Stimulated activated CD4-positive, alpha-beta T cell treated with anti-CD3 and anti-CD28 coated beads, Interleukin-1b, Interleukin-23, amount 100 ng/mL, for 48 hours (primary cell): ENCODE measurements at regions not wholly inside any gene's neighbourhood (a gene's known extent, or its start where the extent isn't known, plus 50 kb on each side); places are given as distances from the start of the nearest gene placed in this dataset.
"Not testable (repeated sequence)": the region's sequence is repeated elsewhere in the genome, so short reads cannot be mapped to it uniquely, and the experiment has no call there.

ENCODE experiments used
- DNase-seq: peaks from one replicate; pipeline ENCODE4 v3.0.0-alpha.2; 2020

GRCh38 chr10:3570131-3570729, 214.8 kb downstream of the KLF6 start:
- no peak for DNase-seq

GRCh38 chr10:3568983-3569382, 216.0 kb downstream of the KLF6 start:
- no peak for DNase-seq

- no peak for DNase-seq
These were observed 216.6 kb downstream of the KLF6 start for GRCh38 chr10:3568392-3568791.

DNA sequence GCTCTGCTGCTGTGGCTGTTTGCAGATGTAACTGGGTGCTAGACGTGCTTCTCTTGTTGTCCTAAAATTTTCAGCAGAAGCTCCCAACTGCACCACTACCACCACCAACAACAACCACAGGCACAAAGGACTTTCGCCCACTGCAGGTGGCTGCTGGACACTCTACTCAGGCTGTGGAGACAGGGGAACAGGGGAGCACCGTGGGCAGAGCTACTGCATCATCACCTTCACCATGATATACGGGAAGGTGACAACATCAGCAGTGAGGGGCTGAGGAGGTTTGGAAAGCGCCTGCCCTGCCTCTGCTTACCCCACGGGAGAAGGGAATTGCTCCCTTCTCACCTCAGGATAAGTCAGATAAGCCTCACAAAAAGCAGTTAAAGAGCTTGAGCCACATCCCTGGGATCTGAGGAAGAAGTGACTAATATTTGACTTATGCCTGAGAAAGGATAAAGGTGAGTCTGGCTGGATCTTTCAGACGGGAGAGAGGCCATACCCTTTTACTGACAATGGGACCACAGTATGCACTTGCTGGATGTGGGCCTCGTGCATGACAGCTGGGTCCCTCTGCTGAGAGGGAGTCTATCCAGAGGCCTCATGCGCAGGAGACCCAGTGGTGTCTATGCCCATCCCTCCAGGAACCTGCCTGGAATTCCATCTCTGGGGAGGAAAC, 217.6 kb downstream of the KLF6 start:
- no peak for DNase-seq

GRCh38 chr10:3566627-3567026, 218.4 kb downstream of the KLF6 start:
- DNase-seq, result no peak

DNA sequence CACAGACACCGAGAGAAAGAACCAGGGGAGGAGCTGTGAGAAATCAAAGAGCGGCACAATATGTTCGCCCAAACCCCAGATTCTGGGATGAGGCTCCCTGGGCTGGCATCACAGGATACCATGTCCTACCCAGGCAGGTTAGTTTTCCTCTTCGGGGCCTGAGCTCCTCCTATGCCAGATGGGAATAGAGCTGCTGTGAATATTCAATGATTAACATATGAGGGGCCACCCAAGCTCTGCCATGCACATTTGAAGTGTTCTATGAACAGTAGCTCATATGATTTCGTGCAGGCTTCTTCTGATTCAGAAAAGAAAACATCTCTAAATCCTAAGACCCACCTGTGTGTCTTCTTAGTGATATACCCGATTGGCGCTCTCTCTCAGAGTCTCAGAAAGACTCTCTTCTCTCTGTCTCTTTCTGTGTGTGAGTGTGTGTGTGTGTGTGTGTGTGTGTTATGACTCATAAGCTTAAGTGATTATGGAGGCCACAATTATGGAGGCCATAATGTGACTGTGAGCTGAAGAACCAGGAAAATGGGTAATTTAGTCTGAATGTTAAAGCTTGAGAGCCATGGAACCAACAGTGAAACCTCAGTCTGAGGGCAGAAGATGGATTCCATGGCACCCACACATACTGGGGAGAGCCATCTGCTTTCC, 220.5 kb downstream of the KLF6 start:
- no peak for DNase-seq

DNA sequence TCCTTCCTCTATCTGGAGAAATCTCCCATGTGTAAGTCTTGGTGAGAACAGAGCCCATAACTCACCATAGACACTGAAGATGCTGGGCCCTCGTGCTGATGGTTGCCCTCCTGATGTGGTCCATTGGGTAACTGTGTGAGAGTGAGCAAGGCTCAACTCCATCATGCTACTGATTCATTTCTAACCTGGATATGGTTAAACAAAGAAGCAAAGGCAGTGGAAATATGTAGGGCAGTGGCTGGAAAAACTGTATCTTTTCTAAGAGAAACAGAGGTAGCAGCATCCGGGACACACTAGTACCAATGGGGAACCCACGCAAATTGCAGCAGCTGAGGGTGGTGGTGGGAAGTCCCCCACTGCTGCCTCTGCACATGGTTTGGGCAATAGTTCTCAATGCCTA, 221.7 kb downstream of the KLF6 start:
- DNase-seq, result peak; percentile 63

DNA sequence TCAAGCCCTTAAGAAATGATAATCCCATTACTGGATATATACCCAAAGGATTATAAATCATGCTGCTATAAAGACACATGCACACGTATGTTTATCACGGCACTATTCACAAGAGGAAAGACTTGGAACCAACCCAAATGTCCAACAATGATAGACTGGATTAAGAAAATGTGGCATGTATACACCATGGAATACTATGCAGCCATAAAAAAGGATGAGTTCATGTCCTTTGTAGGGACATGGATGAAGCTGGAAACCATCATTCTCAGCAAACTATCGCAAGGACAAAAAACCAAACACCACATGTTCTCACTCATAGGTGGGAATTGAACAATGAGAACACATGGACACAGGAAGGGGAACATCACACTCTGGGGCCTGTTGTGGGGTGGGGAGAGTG, 224.4 kb downstream of the KLF6 start:
- not testable (repeated sequence) for DNase-seq

- DNase-seq, result no peak
These were observed 225.5 kb downstream of the KLF6 start for GRCh38 chr10:3559527-3559926.

- no peak for DNase-seq
These were observed 226.0 kb downstream of the KLF6 start for GRCh38 chr10:3559011-3559410.

DNA sequence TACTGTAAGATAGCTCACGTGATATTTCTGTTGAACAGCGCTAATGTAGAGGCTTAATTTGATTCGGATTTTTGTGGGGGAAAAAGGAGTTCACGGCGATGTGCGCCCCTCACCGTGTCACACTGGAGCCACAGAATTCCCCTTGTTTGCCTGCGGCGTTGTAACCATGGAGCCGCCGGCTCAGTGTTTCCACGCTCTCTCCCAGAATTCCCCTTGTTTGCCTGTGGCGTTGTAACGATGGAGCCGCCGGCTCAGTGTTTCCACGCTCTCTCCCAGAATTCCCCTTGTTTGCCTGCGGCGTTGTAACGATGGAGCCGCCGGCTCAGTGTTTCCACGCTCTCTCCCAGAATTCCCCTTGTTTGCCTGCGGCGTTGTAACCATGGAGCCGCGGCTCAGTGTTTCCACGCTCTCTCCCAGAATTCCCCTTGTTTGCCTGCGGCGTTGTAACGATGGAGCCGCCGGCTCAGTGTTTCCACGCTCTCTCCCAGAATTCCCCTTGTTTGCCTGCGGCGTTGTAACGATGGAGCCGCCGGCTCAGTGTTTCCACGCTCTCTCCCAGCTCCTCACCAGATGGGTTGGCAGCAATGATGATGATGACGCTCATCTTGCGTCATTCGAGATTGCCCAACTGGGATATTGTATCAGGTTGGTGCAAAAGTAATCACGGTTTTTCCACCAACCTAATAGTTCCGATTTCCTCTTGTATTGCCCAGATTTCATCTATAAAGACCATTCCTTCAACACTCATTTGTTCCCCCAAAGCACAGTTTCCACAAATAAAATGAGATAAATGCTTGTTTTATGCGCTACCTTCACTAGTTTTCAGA, 228.6 kb downstream of the KLF6 start:
- not testable (repeated sequence) for DNase-seq

DNA sequence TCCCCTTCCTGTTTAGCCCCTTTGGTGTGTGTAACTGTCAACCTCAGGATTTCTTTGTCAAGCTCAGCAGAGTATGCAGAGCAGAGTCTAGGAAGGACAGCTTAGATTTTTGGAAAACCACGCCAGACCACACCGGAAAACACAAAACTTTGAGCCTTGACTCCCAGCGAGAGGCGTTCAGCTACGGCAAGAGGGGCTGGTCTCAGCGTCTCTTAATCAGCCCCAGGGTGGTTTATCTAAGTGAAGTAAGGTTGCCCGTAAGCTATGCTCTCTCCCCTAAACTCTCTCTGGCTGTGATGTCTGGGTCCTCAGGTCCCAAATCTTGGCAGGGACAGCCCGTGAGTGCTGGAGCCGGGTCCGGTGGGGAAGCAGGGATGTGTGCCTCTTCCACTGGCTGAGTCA, 230.9 kb downstream of the KLF6 start:
- no peak for DNase-seq

GRCh38 chr10:3552281-3552680, 232.7 kb downstream of the KLF6 start:
- no peak for DNase-seq

DNA sequence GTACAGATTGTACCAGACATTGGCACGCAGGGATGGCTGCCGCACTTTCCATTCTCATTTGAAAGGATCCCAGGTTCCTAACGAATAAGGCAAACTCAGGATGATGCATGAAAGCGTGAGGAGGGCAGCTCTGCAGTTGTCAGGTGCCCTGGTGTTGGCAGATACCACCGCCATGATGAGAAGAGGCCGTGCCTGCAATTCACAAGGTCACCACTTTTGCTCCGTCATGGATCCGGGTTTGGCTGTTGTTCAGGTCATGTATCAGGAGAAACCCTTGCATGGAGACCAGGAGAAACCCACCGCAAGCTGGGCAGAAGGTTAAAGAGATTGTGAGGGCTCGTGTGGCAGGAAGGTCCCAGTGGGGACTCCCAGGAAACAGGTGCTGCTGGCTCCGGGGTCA, 233.2 kb downstream of the KLF6 start:
- DNase-seq, result no peak

GRCh38 chr10:3549118-3549517, 235.9 kb downstream of the KLF6 start:
- DNase-seq, result no peak

DNA sequence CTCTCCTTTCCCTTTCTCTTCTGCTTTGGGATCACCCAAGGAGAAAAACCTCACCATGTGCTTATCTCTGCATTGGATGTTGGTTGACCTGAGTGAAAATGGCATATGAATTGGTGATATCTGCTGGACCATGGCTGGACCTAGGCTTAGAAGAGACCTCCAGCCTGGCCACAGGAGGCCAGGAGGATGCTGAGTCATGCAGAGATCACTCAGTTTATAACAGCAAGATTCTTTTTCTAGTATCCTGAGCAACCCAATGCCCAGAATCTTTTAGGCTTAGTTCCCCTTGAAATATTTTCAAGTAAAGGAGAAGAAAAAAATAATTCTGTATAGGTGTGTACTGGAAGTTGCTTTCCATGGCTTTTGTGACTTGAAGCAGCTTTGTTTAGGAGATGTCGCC, 236.3 kb downstream of the KLF6 start:
- DNase-seq, result no peak

DNA sequence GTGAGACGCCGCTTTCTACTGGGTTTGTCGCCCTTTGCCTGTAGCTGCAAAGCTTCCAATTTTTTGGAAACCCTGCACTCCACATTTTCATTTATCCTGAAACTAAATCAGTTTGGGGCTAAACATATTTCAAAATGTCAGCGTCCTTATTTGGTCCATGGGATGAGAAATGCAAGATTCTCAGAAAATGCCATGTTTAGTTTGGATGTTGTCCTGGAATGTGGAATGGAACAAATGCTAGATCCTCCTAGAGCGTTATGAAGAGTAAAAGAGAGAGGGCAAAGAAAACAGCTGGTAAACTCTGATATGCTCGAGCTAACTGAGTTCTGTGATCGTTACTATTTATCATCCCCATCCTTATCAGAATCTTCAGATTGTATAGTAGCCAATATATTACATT, 236.9 kb downstream of the KLF6 start:
- DNase-seq, result no peak

GRCh38 chr10:3544561-3544960, 240.4 kb downstream of the KLF6 start:
- no peak for DNase-seq

DNA sequence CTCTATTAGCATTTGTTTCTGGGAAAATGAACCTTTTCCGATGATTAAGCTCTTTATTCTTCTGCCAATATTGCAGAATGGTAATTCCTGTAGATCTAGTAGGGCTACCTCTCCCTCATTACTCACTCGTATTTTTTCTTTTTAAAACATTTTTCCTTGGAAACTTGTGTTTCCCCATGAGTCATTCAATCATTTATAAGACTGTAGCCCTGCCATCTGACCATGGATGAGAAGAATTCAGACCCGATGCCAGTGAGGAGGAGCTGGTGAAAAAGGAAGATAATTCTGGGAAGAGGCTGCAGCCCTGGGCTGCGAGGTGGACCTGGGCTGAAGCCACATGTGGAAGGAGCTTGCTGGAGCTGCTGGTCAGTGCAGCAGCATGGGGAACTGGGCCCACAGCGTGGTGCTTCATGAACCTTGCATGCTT, 242.8 kb downstream of the KLF6 start:
- no peak for DNase-seq

DNA sequence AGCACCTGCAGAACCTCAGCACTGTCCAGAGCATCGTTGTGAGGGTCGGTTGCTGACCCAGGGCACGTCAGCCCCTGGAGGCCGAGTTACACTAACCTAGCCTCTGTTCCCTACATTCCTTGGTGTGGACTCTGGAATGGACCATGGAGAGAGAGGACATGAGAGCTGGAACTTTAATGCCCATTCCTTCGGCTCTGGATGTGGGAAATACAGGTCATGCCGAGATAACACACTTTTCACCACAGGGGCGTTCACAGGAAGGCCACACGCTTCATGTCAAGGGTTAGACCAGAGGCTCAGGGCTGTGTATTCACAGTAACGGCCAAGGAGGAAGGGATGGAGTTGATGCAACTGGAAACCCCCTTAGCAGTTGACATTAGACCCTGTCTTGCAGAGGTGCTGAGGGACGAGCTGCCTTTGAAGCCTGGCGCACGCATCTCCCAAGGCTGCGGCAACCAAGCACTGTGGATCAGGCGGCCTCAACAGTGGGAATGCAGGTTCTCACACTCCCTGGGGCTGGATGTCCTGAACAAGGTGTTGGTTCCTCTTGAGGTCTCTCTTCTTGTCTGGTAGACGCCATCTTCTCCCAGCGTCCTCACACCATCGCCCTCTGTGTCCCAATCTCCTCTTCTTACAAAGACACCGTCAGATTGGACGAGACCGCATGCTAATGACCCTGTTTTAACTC, 245.2 kb downstream of the KLF6 start:
- no peak for DNase-seq

DNA sequence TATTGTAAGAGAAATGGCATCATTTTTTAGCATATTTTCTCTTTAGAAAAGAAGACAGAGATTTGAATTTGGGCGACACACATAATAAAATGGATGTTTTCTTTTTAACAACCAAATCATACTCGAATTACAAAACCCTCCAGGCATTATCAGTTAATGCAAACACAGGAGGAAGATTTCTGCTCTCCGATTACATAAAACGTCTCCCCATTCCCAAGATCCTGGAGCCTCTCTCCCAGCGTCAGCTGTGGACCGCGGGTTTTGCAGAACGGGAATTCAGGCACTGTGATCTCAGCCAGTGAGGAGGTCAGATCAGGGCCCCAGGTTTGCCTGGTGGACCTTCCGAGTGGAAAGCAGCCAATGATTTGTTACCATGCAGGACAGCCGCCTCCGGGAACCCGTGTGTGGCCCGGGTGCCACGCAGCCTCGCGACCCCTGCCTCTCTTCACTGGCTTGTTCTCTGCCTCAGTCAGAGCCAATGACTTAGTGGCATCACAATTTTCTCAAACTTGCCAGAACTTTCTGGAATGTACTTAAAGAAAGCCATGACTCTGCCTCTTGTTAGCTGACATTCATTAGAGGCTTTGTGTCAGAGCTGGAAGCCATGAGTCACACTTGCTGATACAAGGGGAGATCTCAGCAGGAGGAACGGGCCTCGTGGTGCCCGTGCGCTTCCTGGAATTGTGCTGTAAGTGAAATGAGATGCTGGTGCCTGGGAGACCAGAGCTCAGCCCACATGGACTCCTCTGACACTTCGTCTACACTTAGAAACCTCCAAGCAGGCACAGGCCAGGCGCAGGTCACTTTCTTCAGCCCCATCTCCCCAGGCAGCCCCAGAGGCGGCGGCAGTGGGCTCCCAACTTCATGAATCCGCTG, 246.1 kb downstream of the KLF6 start:
- peak; percentile 25 for DNase-seq

DNA sequence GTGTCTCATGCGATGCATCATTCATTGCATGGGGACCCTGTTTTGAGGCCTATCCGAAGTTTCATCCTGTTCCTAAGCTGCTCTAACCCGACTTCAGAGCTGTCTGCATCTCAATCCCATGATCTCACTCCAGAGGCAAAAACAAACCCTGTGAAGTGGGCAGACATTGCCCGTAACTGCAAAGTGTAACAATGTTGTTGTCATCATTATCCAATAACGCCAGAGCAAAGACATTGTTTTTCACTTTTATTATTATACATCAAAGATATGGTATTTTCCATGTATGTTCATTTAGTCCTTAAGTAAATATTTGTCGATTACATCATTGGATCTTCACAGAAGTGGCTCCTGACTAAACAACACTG, 246.7 kb downstream of the KLF6 start:
- DNase-seq, result no peak
